PC-9 (cell line): ENCODE measurements at regions not wholly inside any gene's neighbourhood (a gene's known extent, or its start where the extent isn't known, plus 50 kb on each side); places are given as distances from the start of the nearest gene placed in this dataset.

Experiments
- EZH2 ChIP-seq: fragments of 200-600 bp; sonication (generic); IDR thresholded peaks from 2 replicates; pipeline ENCODE4 v1.8.0; 2017; ENCODE audit warnings: antibody characterized with exemption, low read depth
- TF ChIP-seq, protein P1 (sequence below): fragments of 200-600 bp; sonication (generic); conservative IDR thresholded peaks from 2 replicates; pipeline ENCODE4 v1.6.1; 2017; ENCODE audit warnings: mixed run types, antibody characterized with exemption, mild to moderate bottlenecking, moderate library complexity

DNA sequence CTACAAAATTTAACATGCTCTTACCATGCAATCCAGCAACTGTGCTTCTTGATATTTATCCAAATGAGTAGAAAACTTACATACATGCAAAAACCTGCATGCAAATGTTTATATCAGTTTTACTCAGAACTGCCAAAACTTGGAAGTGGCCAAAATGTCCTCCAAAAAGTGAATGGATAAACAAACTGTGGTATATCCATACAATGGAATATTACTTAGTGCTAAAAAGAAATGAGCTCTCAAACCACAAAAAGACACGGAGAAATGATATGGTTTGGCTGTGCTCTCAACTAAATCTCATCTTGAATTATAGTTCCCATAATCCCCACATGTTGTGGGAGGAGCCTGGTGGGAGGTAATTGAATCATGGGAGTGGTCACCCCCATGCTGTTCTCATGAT is 267.2 kb downstream of the ZEB2 start:
- TF ChIP-seq, protein P1, sequence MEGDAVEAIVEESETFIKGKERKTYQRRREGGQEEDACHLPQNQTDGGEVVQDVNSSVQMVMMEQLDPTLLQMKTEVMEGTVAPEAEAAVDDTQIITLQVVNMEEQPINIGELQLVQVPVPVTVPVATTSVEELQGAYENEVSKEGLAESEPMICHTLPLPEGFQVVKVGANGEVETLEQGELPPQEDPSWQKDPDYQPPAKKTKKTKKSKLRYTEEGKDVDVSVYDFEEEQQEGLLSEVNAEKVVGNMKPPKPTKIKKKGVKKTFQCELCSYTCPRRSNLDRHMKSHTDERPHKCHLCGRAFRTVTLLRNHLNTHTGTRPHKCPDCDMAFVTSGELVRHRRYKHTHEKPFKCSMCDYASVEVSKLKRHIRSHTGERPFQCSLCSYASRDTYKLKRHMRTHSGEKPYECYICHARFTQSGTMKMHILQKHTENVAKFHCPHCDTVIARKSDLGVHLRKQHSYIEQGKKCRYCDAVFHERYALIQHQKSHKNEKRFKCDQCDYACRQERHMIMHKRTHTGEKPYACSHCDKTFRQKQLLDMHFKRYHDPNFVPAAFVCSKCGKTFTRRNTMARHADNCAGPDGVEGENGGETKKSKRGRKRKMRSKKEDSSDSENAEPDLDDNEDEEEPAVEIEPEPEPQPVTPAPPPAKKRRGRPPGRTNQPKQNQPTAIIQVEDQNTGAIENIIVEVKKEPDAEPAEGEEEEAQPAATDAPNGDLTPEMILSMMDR: no peak
- TF ChIP-seq EZH2: no peak
